Right atrium auricular region (tissue), 2 donors: ENCODE measurements at regions not wholly inside any gene's neighbourhood (a gene's known extent, or its start where the extent isn't known, plus 50 kb on each side); places are given as distances from the start of the nearest gene placed in this dataset.

Experiments used
- DNase-seq: peaks from one replicate; pipeline ENCODE4 v3.0.0-alpha.2; 2019; ENCODE audit warnings: low spot score
- H3K27ac ChIP-seq, 2 donors: fragments of 200-600 bp; sonication (generic); 1 replicate in 1 of 2; 2 replicates in 1 of 2; pipeline ENCODE4 v1.5.1; 2016 to 2019
- H3K27me3 ChIP-seq, 2 donors: fragments of 200-600 bp; sonication (generic); one replicate each; pipeline versions ENCODE4 v1.5.1 to v1.6.0; 2017 to 2019
- H3K36me3 ChIP-seq: fragments of 200-600 bp; sonication (generic); one replicate; pipeline ENCODE4 v1.5.1; 2016
- H3K4me1 ChIP-seq, 2 donors: fragments of 200-600 bp; sonication (generic); one replicate each; pipeline versions ENCODE4 v1.5.1 to v1.6.0; 2017 to 2019
- H3K4me3 ChIP-seq, 2 donors: fragments of 200-600 bp; sonication (generic); 1 replicate in 1 of 2; 2 replicates in 1 of 2; pipeline ENCODE4 v1.5.1; 2017 to 2019; ENCODE audit warnings: mild to moderate bottlenecking in 1 of 2, moderate library complexity in 1 of 2
- H3K9me3 ChIP-seq, 2 donors: fragments of 200-600 bp; sonication (generic); one replicate each; pipeline ENCODE4 v1.5.1; 2019
- CTCF ChIP-seq, 2 donors: fragments of 200-600 bp; sonication (generic); IDR thresholded peaks; one replicate each; pipeline ENCODE4 v1.5.1; 2019; ENCODE audit warnings: antibody characterized with exemption in 2 of 2

GRCh38 chr18:56124186-56124585 is 514.2 kb downstream of the TXNL1 start:
- TF ChIP-seq CTCF (IDR thresholded peaks at IDR 0.05) = no peak
- Histone ChIP-seq H3K4me3 (no peak overlapping the region), H3K4me1 (no peaks in the 10 kb centered on the region), H3K27ac (no peak overlapping the region), H3K36me3 (no peaks in the 10 kb centered on the region), H3K27me3 (no peaks in the 10 kb centered on the region), H3K9me3 (no peaks in the 10 kb centered on the region)
- DNase-seq = no peak

- H3K9me3 ChIP-seq = no peaks in the 10 kb centered on the region
- H3K27me3 ChIP-seq = no peaks in the 10 kb centered on the region
- TF ChIP-seq CTCF (IDR thresholded peaks at IDR 0.05) = no peak
- H3K4me3 ChIP-seq = no peak overlapping the region
- DNase-seq = no peak
- H3K4me1 ChIP-seq = no peaks in the 10 kb centered on the region
- no peaks in the 10 kb centered on the region for H3K36me3 ChIP-seq
- H3K27ac ChIP-seq = no peak overlapping the region
Observed at GRCh38 chr18:56121669-56122068, 516.7 kb downstream of the TXNL1 start.

- Histone ChIP-seq H3K9me3 (no peaks in the 10 kb centered on the region), H3K36me3 (no peaks in the 10 kb centered on the region), H3K4me3 (no peak overlapping the region), H3K27me3 (no peaks in the 10 kb centered on the region), H3K27ac (no peak overlapping the region), H3K4me1 (no peaks in the 10 kb centered on the region)
- no peak for DNase-seq
- TF ChIP-seq CTCF (IDR thresholded peaks at IDR 0.05) = no peak
Observed at GRCh38 chr18:56120782-56121181, 517.6 kb downstream of the TXNL1 start.

- Histone ChIP-seq H3K4me1 (no peaks in the 10 kb centered on the region), H3K36me3 (no peaks in the 10 kb centered on the region), H3K27ac (no peak overlapping the region), H3K4me3 (no peak overlapping the region), H3K27me3 (no peaks in the 10 kb centered on the region), H3K9me3 (no peaks in the 10 kb centered on the region)
- DNase-seq = no peak
- TF ChIP-seq CTCF (IDR thresholded peaks at IDR 0.05) = no peak
Observed at GRCh38 chr18:56119681-56120080, 518.7 kb downstream of the TXNL1 start.

- H3K4me1 ChIP-seq = no peaks in the 10 kb centered on the region
- no peaks in the 10 kb centered on the region for H3K36me3 ChIP-seq
- DNase-seq = no peak
- H3K4me3 ChIP-seq = no peak overlapping the region
- no peaks in the 10 kb centered on the region for H3K9me3 ChIP-seq
- no peaks in the 10 kb centered on the region for H3K27me3 ChIP-seq
- no peak overlapping the region for H3K27ac ChIP-seq
- TF ChIP-seq CTCF (IDR thresholded peaks at IDR 0.05) = no peak
Observed at GRCh38 chr18:56118422-56118821, 520.0 kb downstream of the TXNL1 start.
